ENCODE measurements at regions not wholly inside any gene's neighbourhood (a gene's known extent, or its start where the extent isn't known, plus 50 kb on each side); places are given as distances from the start of the nearest gene placed in this dataset.
A peak's percentile ranks its signal among the peaks of the same experiment; 100 is the strongest.

DNA sequence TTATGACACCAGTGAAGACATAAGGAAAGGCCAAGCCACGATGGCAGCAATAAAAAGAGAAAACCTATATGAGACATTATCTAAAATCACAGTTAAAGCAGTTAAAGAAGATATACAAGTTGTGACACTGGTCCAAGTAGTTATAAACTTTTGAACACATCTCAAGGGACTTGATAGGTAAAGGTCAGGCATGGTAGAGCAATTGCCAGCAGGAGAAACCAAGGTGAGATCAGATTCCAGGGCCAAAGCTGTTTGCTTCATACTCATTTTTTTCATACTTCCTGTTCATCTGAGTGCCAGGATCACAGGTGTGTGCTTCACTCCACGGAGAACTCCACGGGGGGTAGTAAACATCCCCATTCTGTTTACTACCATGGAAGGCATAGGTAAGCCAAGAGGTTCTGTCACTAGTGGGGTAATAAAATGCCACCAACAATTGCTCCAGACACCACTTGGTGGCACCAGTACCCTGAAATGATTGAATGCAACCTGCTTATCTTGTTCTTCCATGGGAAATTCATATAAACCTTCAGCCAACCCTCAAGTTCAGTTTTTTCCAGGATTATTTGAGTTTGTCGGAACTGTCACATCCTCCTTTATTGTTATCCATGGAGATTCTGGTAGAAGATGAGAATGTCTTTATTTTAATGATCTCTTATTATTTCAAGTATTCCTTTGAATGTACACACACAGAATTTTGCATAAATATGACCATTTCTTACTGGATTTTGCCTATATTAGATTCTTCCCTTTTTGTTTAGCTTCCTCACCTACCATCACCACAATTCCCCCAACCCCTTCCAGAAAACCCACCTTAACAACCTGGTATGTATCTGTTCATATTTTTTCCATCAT, 59.2 kb upstream of the TSPAN8 start:
- no peaks in the 10 kb centered on the region for H3K36me3 ChIP-seq (ENCODE audit: control insufficient read depth, insufficient read depth, low read length)
- no peak overlapping the region for H3K9ac ChIP-seq (ENCODE audit: insufficient read depth, low read length)
- no peaks in the 10 kb centered on the region for H3K4me1 ChIP-seq (ENCODE audit: control insufficient read depth, extremely low read depth, insufficient read depth, low read length)
- H3K27ac ChIP-seq (ENCODE audit: insufficient read depth, low read length): no peak overlapping the region
- no peak overlapping the region for H3K4me2 ChIP-seq (ENCODE audit: extremely low read depth, insufficient read depth, low read length)
- H3K9me3 ChIP-seq (ENCODE audit: control insufficient read depth, insufficient read depth, low read depth, low read length): no peaks in the 10 kb centered on the region
- no peaks in the 10 kb centered on the region for H4K20me1 ChIP-seq (ENCODE audit: control insufficient read depth, extremely low read depth, insufficient read depth, low read length)
- H3K4me3 ChIP-seq (replicated peaks in 1 of 4; ENCODE audit: control extremely low read depth in 1 of 4, insufficient read depth in 1 of 4, low read depth in 3 of 4, low read length in 4 of 4): no peak overlapping the region
- DNase-seq (ENCODE audit: low read depth in 2 of 2): peak; percentile 10 to 26
- no peak for TF ChIP-seq EZH2 (IDR thresholded peaks at IDR 0.05; ENCODE audit: low read length, missing control alignments)
- TF ChIP-seq CTCF (conservative IDR thresholded peaks at IDR 0.05 in 1 of 2, IDR thresholded peaks at IDR 0.05 in 1 of 2; ENCODE audit: low read depth in 1 of 2, low read length in 2 of 2): peak; percentile 34 to 39
- no peak overlapping the region for H2AFZ ChIP-seq (ENCODE audit: low read length)
- H3K79me2 ChIP-seq (ENCODE audit: control insufficient read depth, insufficient read depth, low read length): no peaks in the 10 kb centered on the region
- H3K27me3 ChIP-seq (ENCODE audit: control insufficient read depth, insufficient read depth, low read length): no peaks in the 10 kb centered on the region

GRCh38 chr12:71214511-71215285, 56.9 kb upstream of the TSPAN8 start:
- Histone ChIP-seq H3K9ac (ENCODE audit: insufficient read depth, low read length) (no peak overlapping the region), H3K27me3 (ENCODE audit: control insufficient read depth, insufficient read depth, low read length) (no peaks in the 10 kb centered on the region), H3K36me3 (ENCODE audit: control insufficient read depth, insufficient read depth, low read length) (no peaks in the 10 kb centered on the region), H3K79me2 (ENCODE audit: control insufficient read depth, insufficient read depth, low read length) (no peaks in the 10 kb centered on the region), H2AFZ (ENCODE audit: low read length) (no peak overlapping the region), H3K9me3 (ENCODE audit: control insufficient read depth, insufficient read depth, low read depth, low read length) (no peaks in the 10 kb centered on the region), H4K20me1 (ENCODE audit: control insufficient read depth, extremely low read depth, insufficient read depth, low read length) (no peaks in the 10 kb centered on the region), H3K4me1 (ENCODE audit: control insufficient read depth, extremely low read depth, insufficient read depth, low read length) (no peaks in the 10 kb centered on the region), H3K27ac (ENCODE audit: insufficient read depth, low read length) (no peak overlapping the region), H3K4me2 (ENCODE audit: extremely low read depth, insufficient read depth, low read length) (no peak overlapping the region), H3K4me3 (replicated peaks in 1 of 4; ENCODE audit: control extremely low read depth in 1 of 4, insufficient read depth in 1 of 4, low read depth in 3 of 4, low read length in 4 of 4) (no peak overlapping the region)
- TF ChIP-seq EZH2 (IDR thresholded peaks at IDR 0.05; ENCODE audit: low read length, missing control alignments): no peak
- TF ChIP-seq CTCF (conservative IDR thresholded peaks at IDR 0.05 in 1 of 2, IDR thresholded peaks at IDR 0.05 in 1 of 2; ENCODE audit: low read depth in 1 of 2, low read length in 2 of 2): no peak
- DNase-seq (ENCODE audit: low read depth in 2 of 2): peak in 1 of 2 donors; percentile 63

- Histone ChIP-seq H3K4me1 (ENCODE audit: control insufficient read depth, extremely low read depth, insufficient read depth, low read length) (no peaks in the 10 kb centered on the region), H3K36me3 (ENCODE audit: control insufficient read depth, insufficient read depth, low read length) (no peaks in the 10 kb centered on the region), H2AFZ (ENCODE audit: low read length) (no peak overlapping the region), H3K27ac (ENCODE audit: insufficient read depth, low read length) (no peak overlapping the region), H3K4me3 (replicated peaks in 1 of 4; ENCODE audit: control extremely low read depth in 1 of 4, insufficient read depth in 1 of 4, low read depth in 3 of 4, low read length in 4 of 4) (no peak overlapping the region), H3K27me3 (ENCODE audit: control insufficient read depth, insufficient read depth, low read length) (no peaks in the 10 kb centered on the region), H3K9ac (ENCODE audit: insufficient read depth, low read length) (no peak overlapping the region), H4K20me1 (ENCODE audit: control insufficient read depth, extremely low read depth, insufficient read depth, low read length) (no peaks in the 10 kb centered on the region), H3K4me2 (ENCODE audit: extremely low read depth, insufficient read depth, low read length) (no peak overlapping the region), H3K9me3 (ENCODE audit: control insufficient read depth, insufficient read depth, low read depth, low read length) (no peaks in the 10 kb centered on the region), H3K79me2 (ENCODE audit: control insufficient read depth, insufficient read depth, low read length) (no peaks in the 10 kb centered on the region)
- DNase-seq (ENCODE audit: low read depth in 2 of 2): no peak
- no peak for TF ChIP-seq CTCF (conservative IDR thresholded peaks at IDR 0.05 in 1 of 2, IDR thresholded peaks at IDR 0.05 in 1 of 2; ENCODE audit: low read depth in 1 of 2, low read length in 2 of 2)
- TF ChIP-seq EZH2 (IDR thresholded peaks at IDR 0.05; ENCODE audit: low read length, missing control alignments): no peak
These were observed 50.4 kb upstream of the TSPAN8 start for GRCh38 chr12:71208053-71208685.

All from fibroblast of lung (primary cell).